SK-N-SH treated with all-trans-retinoic acid at 6 μM for 48 hours (cell line): ENCODE measurements at regions not wholly inside any gene's neighbourhood (a gene's known extent, or its start where the extent isn't known, plus 50 kb on each side); places are given as distances from the start of the nearest gene placed in this dataset.

Experiments used
- ATAC-seq: fragments of 200-7000 bp; cut with Tn5 transposase; 3 replicates; pipeline ENCODE4 v1.9.1; 2020; ENCODE audit warnings: mild to moderate bottlenecking, moderate library complexity
- ARNTL ChIP-seq: fragments of 450-650 bp; formaldehyde crosslinking; IDR thresholded peaks from 2 replicates; pipeline ENCODE4 v1.5.0; 2020; ENCODE audit warnings: low read depth, mild to moderate bottlenecking, moderate library complexity, borderline replicate concordance
- BACH2 ChIP-seq: fragments of 250-450 bp; sonication (Bioruptor Pico); IDR thresholded peaks from 2 replicates; pipeline ENCODE4 v1.9.0; 2021; ENCODE audit warnings: mild to moderate bottlenecking, borderline replicate concordance
- CSDC2 ChIP-seq: fragments of 250-450 bp; sonication (Bioruptor Pico); IDR thresholded peaks from 2 replicates; pipeline ENCODE4 v1.5.0; 2020; ENCODE audit warnings: mild to moderate bottlenecking, moderate library complexity
- ESRRG ChIP-seq: fragments of 250-450 bp; sonication (Bioruptor Pico); IDR thresholded peaks from 2 replicates; pipeline ENCODE4 v1.6.1; 2021; ENCODE audit warnings: mild to moderate bottlenecking
- GLIS3 ChIP-seq: fragments of 250-450 bp; sonication (Bioruptor Pico); IDR thresholded peaks from 2 replicates; pipeline ENCODE4 v1.5.0; 2020; ENCODE audit warnings: mild to moderate bottlenecking, moderate library complexity
- ISL1 ChIP-seq: fragments of 250-450 bp; sonication (Bioruptor Pico); IDR thresholded peaks from 2 replicates; pipeline ENCODE4 v2.1.2; 2022; ENCODE audit warnings: mild to moderate bottlenecking, moderate library complexity
- OSR1 ChIP-seq: fragments of 250-450 bp; sonication (Bioruptor Pico); IDR thresholded peaks from 2 replicates; pipeline ENCODE4 v1.8.0; 2022; ENCODE audit warnings: moderate library complexity, mild to moderate bottlenecking, inconsistent platforms
- PPARA ChIP-seq: fragments of 250-450 bp; sonication (Bioruptor Pico); IDR thresholded peaks from 2 replicates; pipeline ENCODE4 v1.5.0; 2020; ENCODE audit warnings: mild to moderate bottlenecking, borderline replicate concordance
- RARB ChIP-seq: fragments of 250-450 bp; sonication (Bioruptor Pico); IDR thresholded peaks from 2 replicates; pipeline ENCODE4 v1.8.0; 2021; ENCODE audit warnings: mild to moderate bottlenecking, moderate library complexity
- SNAI2 ChIP-seq: fragments of 250-450 bp; sonication (Bioruptor Pico); IDR thresholded peaks from 2 replicates; pipeline ENCODE4 v1.5.0; 2020; ENCODE audit warnings: mild to moderate bottlenecking, moderate library complexity
- TCF4 ChIP-seq: fragments of 250-450 bp; sonication (Bioruptor Pico); IDR thresholded peaks from 2 replicates; pipeline ENCODE4 v1.8.0; 2021; ENCODE audit warnings: mild to moderate bottlenecking, moderate library complexity, borderline replicate concordance
- TOX ChIP-seq: fragments of 250-450 bp; sonication (Bioruptor Pico); IDR thresholded peaks from 2 replicates; pipeline ENCODE4 v1.8.0; 2021; ENCODE audit warnings: mild to moderate bottlenecking, moderate library complexity, borderline replicate concordance
- ZC3H10 ChIP-seq: fragments of 250-450 bp; sonication (Bioruptor Pico); IDR thresholded peaks from 2 replicates; pipeline ENCODE4 v1.5.1; 2021; ENCODE audit warnings: mild to moderate bottlenecking, moderate library complexity
- ZFP3 ChIP-seq: fragments of 250-450 bp; sonication (Bioruptor Pico); IDR thresholded peaks from 2 replicates; pipeline ENCODE4 v1.5.0; 2020; ENCODE audit warnings: mild to moderate bottlenecking, moderate library complexity
- ZFP30 ChIP-seq: fragments of 450-650 bp; formaldehyde crosslinking; IDR thresholded peaks from 2 replicates; pipeline ENCODE4 v1.5.0; 2022; ENCODE audit warnings: mild to moderate bottlenecking, moderate library complexity
- ZNF70 ChIP-seq: fragments of 450-650 bp; formaldehyde crosslinking; IDR thresholded peaks from 2 replicates; pipeline ENCODE4 v1.5.0; 2020; ENCODE audit warnings: mild to moderate bottlenecking, moderate library complexity
- ZNF8 ChIP-seq: fragments of 450-650 bp; formaldehyde crosslinking; IDR thresholded peaks from 2 replicates; pipeline ENCODE4 v1.5.0; 2020; ENCODE audit warnings: mild to moderate bottlenecking, moderate library complexity
- TF ChIP-seq, protein P1 (sequence below): fragments of 250-450 bp; sonication (Bioruptor Pico); IDR thresholded peaks from 2 replicates; pipeline ENCODE4 v1.5.0; 2020; ENCODE audit warnings: mild to moderate bottlenecking, moderate library complexity
- TF ChIP-seq, protein P2 (sequence below): fragments of 250-450 bp; sonication (Bioruptor Pico); IDR thresholded peaks from 2 replicates; pipeline ENCODE4 v1.5.1; 2020; ENCODE audit warnings: low read depth, mild to moderate bottlenecking, moderate library complexity
- TF ChIP-seq, protein P3 (sequence below): fragments of 250-450 bp; sonication (Bioruptor Pico); IDR thresholded peaks from 2 replicates; pipeline ENCODE4 v1.8.0; 2021; ENCODE audit warnings: low read depth, mild to moderate bottlenecking, moderate library complexity, borderline replicate concordance
- TF ChIP-seq, protein P4 (sequence below): fragments of 250-450 bp; sonication (Bioruptor Pico); IDR thresholded peaks from 2 replicates; pipeline ENCODE4 v1.5.1; 2021; ENCODE audit warnings: mild to moderate bottlenecking, moderate library complexity
- TF ChIP-seq, protein P5 (sequence below): fragments of 250-450 bp; sonication (Bioruptor Pico); IDR thresholded peaks from 2 replicates; pipeline ENCODE4 v1.8.0; 2020; ENCODE audit warnings: mild to moderate bottlenecking, moderate library complexity, borderline replicate concordance

DNA sequence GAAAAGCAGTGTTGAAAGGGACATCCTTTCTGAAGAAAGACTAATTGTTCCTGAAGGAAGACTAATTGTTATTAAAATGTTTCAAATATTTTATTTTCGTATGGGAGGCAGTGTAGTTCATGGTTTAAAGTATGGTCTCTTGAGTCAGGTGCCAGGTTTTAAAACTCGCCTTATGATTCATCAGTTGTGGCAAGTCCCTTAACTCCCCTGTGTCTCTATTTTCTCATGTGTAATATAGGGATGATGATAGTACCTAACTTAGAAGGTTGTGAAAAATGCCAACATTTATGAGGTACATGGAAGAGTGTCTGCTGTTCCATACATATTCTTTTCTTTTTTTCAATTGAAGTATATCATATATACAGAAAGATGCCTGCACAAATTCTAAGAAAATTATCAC, 414.2 kb upstream of the DIPK2B start:
- ATAC-seq, result no peak
- TF ChIP-seq ZFP30 (CRISPR knock-in tag) (no peak), RARB (CRISPR knock-in tag) (no peak), TOX (no peak), ZNF70 (no peak), ESRRG (CRISPR knock-in tag) (no peak), OSR1 (no peak), CSDC2 (CRISPR knock-in tag) (no peak), ZC3H10 (no peak), PPARA (CRISPR knock-in tag) (no peak), ISL1 (no peak), ZNF8 (CRISPR knock-in tag) (no peak), ARNTL (CRISPR knock-in tag) (no peak), BACH2 (CRISPR knock-in tag) (no peak), SNAI2 (no peak), ZFP3 (no peak)
- TF ChIP-seq, protein P1, sequence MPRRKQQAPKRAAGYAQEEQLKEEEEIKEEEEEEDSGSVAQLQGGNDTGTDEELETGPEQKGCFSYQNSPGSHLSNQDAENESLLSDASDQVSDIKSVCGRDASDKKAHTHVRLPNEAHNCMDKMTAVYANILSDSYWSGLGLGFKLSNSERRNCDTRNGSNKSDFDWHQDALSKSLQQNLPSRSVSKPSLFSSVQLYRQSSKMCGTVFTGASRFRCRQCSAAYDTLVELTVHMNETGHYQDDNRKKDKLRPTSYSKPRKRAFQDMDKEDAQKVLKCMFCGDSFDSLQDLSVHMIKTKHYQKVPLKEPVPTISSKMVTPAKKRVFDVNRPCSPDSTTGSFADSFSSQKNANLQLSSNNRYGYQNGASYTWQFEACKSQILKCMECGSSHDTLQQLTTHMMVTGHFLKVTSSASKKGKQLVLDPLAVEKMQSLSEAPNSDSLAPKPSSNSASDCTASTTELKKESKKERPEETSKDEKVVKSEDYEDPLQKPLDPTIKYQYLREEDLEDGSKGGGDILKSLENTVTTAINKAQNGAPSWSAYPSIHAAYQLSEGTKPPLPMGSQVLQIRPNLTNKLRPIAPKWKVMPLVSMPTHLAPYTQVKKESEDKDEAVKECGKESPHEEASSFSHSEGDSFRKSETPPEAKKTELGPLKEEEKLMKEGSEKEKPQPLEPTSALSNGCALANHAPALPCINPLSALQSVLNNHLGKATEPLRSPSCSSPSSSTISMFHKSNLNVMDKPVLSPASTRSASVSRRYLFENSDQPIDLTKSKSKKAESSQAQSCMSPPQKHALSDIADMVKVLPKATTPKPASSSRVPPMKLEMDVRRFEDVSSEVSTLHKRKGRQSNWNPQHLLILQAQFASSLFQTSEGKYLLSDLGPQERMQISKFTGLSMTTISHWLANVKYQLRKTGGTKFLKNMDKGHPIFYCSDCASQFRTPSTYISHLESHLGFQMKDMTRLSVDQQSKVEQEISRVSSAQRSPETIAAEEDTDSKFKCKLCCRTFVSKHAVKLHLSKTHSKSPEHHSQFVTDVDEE (CRISPR knock-in tag), result no peak
- TF ChIP-seq, protein P2, sequence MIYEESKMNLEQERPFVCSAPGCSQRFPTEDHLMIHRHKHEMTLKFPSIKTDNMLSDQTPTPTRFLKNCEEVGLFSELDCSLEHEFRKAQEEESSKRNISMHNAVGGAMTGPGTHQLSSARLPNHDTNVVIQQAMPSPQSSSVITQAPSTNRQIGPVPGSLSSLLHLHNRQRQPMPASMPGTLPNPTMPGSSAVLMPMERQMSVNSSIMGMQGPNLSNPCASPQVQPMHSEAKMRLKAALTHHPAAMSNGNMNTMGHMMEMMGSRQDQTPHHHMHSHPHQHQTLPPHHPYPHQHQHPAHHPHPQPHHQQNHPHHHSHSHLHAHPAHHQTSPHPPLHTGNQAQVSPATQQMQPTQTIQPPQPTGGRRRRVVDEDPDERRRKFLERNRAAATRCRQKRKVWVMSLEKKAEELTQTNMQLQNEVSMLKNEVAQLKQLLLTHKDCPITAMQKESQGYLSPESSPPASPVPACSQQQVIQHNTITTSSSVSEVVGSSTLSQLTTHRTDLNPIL (CRISPR knock-in tag), result no peak
- TF ChIP-seq, all 23 proteins: peak for 0

DNA sequence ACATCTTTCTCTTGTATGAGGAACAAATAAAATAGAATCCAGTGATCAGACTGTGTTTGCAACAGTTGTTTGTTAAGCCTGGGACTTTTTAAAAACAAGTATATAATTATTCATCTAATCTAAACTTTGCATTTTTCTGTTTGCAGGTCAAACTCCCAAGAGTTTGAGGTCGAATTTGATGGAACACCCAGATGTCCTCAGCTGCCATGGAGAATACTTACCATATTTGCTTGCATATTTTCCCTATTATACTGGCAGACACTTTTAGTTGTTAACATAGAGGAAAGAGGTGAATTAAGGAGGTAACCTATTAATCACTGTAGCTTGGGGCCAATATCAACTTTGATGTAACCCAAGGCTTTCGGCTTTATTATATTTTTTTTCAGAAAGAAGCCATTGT, 401.5 kb upstream of the DIPK2B start:
- TF ChIP-seq RARB (CRISPR knock-in tag) (no peak), SNAI2 (no peak), TOX (no peak), PPARA (CRISPR knock-in tag) (no peak), GLIS3 (CRISPR knock-in tag) (no peak), ZC3H10 (no peak), CSDC2 (CRISPR knock-in tag) (no peak), BACH2 (CRISPR knock-in tag) (no peak), ESRRG (CRISPR knock-in tag) (no peak)
- peak; percentile 65 for ATAC-seq

DNA sequence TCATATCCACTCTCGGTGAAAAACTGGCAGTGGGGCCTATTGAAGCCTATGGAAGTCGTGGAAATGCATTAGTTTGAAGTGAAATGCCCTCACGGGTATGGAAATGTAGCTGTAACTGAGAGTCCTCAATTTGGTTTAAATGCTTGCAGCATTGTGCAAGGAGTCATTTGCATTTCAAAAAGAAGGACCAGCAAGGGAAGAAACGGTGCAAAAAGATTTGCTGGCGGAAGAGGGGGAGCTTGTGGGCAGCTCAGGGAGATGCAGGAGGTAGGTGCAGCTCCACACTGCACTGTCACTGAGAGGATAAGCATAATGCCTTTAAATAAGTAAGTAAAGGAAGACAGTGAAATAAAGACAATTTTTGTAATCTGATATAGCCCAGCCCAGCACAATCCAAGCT, 400.4 kb upstream of the DIPK2B start:
- ATAC-seq, result peak; percentile 54
- TF ChIP-seq, protein P3, sequence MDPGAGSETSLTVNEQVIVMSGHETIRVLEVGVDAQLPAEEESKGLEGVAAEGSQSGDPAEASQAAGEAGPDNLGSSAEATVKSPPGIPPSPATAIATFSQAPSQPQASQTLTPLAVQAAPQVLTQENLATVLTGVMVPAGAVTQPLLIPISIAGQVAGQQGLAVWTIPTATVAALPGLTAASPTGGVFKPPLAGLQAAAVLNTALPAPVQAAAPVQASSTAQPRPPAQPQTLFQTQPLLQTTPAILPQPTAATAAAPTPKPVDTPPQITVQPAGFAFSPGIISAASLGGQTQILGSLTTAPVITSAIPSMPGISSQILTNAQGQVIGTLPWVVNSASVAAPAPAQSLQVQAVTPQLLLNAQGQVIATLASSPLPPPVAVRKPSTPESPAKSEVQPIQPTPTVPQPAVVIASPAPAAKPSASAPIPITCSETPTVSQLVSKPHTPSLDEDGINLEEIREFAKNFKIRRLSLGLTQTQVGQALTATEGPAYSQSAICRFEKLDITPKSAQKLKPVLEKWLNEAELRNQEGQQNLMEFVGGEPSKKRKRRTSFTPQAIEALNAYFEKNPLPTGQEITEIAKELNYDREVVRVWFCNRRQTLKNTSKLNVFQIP (CRISPR knock-in tag), result no peak
- TF ChIP-seq CSDC2 (CRISPR knock-in tag), result no peak
- no peak for TF ChIP-seq ZFP3
- TF ChIP-seq ARNTL (CRISPR knock-in tag), result no peak
- no peak for TF ChIP-seq ISL1
- TF ChIP-seq SNAI2, result no peak
- TF ChIP-seq, all 23 proteins: peak for 0

DNA sequence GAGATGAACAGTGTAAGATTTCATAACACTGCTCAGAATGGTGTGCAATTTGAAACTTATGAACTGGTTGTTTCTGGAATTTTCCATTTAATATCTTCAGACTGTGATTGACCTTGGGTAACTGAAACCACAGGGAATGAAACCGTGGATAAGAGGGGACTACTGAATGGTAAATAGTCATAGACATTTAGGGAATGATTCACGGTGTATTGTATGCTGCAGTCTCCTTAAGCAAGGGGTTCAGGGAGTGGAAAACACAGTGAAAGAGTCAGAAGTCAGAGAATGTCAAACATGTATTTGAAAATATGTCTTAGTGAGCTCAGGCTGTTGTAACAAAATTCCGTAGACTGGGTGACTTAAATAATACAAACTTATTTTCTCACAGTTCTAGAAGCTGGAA, 398.2 kb upstream of the DIPK2B start:
- no peak for ATAC-seq
- TF ChIP-seq, protein P4, sequence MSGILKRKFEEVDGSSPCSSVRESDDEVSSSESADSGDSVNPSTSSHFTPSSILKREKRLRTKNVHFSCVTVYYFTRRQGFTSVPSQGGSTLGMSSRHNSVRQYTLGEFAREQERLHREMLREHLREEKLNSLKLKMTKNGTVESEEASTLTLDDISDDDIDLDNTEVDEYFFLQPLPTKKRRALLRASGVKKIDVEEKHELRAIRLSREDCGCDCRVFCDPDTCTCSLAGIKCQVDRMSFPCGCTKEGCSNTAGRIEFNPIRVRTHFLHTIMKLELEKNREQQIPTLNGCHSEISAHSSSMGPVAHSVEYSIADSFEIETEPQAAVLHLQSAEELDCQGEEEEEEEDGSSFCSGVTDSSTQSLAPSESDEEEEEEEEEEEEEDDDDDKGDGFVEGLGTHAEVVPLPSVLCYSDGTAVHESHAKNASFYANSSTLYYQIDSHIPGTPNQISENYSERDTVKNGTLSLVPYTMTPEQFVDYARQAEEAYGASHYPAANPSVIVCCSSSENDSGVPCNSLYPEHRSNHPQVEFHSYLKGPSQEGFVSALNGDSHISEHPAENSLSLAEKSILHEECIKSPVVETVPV (CRISPR knock-in tag), result no peak
- TF ChIP-seq TOX (no peak), BACH2 (CRISPR knock-in tag) (no peak), CSDC2 (CRISPR knock-in tag) (no peak), PPARA (CRISPR knock-in tag) (no peak), ZNF8 (CRISPR knock-in tag) (no peak), GLIS3 (CRISPR knock-in tag) (no peak), TCF4 (CRISPR knock-in tag) (no peak)
- TF ChIP-seq, protein P3 (CRISPR knock-in tag), result no peak
- TF ChIP-seq, protein P5, sequence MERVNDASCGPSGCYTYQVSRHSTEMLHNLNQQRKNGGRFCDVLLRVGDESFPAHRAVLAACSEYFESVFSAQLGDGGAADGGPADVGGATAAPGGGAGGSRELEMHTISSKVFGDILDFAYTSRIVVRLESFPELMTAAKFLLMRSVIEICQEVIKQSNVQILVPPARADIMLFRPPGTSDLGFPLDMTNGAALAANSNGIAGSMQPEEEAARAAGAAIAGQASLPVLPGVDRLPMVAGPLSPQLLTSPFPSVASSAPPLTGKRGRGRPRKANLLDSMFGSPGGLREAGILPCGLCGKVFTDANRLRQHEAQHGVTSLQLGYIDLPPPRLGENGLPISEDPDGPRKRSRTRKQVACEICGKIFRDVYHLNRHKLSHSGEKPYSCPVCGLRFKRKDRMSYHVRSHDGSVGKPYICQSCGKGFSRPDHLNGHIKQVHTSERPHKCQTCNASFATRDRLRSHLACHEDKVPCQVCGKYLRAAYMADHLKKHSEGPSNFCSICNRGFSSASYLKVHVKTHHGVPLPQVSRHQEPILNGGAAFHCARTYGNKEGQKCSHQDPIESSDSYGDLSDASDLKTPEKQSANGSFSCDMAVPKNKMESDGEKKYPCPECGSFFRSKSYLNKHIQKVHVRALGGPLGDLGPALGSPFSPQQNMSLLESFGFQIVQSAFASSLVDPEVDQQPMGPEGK (CRISPR knock-in tag), result no peak
- TF ChIP-seq, all 23 proteins: peak for 0
